GM23338 (cell line): ENCODE measurements at regions not wholly inside any gene's neighbourhood (a gene's known extent, or its start where the extent isn't known, plus 50 kb on each side); places are given as distances from the start of the nearest gene placed in this dataset.

Source experiments
- ATAC-seq: fragments of 200-7000 bp; cut with Tn5 transposase; 3 replicates; pipeline ENCODE4 v1.9.1; 2020
- DNase-seq: peaks from one replicate; pipeline ENCODE4 v3.0.0-alpha.2; 2015; ENCODE audit warnings: low spot score
- H2AFZ ChIP-seq: fragments of 200-600 bp; sonication (generic); 2 replicates; pipeline ENCODE4 v1.8.0; 2016; ENCODE audit warnings: antibody characterized with exemption, mild to moderate bottlenecking, moderate library complexity
- H3F3A ChIP-seq: fragments of 200-600 bp; sonication (generic); replicated peaks from 2 replicates; pipeline ENCODE4 v1.8.0; 2017; ENCODE audit warnings: antibody characterized with exemption, mixed run types, low read depth
- H3K27ac ChIP-seq: fragments of 200-600 bp; sonication (generic); 2 replicates; pipeline ENCODE4 v1.6.1; 2016; ENCODE audit warnings: low read depth
- H3K27me3 ChIP-seq: fragments of 200-600 bp; sonication (generic); 2 replicates; pipeline ENCODE4 v1.8.0; 2016; ENCODE audit warnings: mild to moderate bottlenecking, mixed run types, moderate library complexity; ENCODE audit not compliant: insufficient read depth
- H3K36me3 ChIP-seq: fragments of 200-600 bp; sonication (generic); 2 replicates; pipeline ENCODE4 v1.8.0; 2016; ENCODE audit warnings: mild to moderate bottlenecking; ENCODE audit not compliant: insufficient read depth
- H3K4me1 ChIP-seq: fragments of 200-600 bp; sonication (generic); 2 replicates; pipeline ENCODE4 v1.8.0; 2016; ENCODE audit warnings: mild to moderate bottlenecking, moderate library complexity; ENCODE audit not compliant: insufficient read depth
- H3K4me2 ChIP-seq: fragments of 200-600 bp; sonication (generic); 2 replicates; pipeline ENCODE4 v1.7.1; 2017; ENCODE audit warnings: mixed run types
- H3K4me3 ChIP-seq: fragments of 200-600 bp; sonication (generic); 2 replicates; pipeline ENCODE4 v1.6.1; 2016; ENCODE audit warnings: mixed run types
- H3K79me2 ChIP-seq: fragments of 200-600 bp; sonication (generic); replicated peaks from 2 replicates; pipeline ENCODE4 v1.8.0; 2017; ENCODE audit warnings: mild to moderate bottlenecking; ENCODE audit not compliant: insufficient read depth
- H3K9me2 ChIP-seq: fragments of 200-600 bp; sonication (generic); 2 replicates; pipeline ENCODE4 v1.8.0; 2017; ENCODE audit not compliant: insufficient read depth
- H4K20me1 ChIP-seq: fragments of 200-600 bp; sonication (generic); replicated peaks from 2 replicates; pipeline ENCODE4 v1.8.0; 2017; ENCODE audit warnings: mild to moderate bottlenecking; ENCODE audit not compliant: insufficient read depth
- H3K27ac Mint-ChIP-seq: 2 replicates; pipeline ENCODE4 v1.8.0; 2020; ENCODE audit warnings: inconsistent platforms, mild to moderate bottlenecking, moderate library complexity, mixed read lengths
- H3K27me3 Mint-ChIP-seq: 3 replicates; pipeline ENCODE4 v1.8.0; 2022; ENCODE audit warnings: low read depth, mild to moderate bottlenecking, moderate library complexity, mixed read lengths, inconsistent platforms; ENCODE audit not compliant: insufficient read depth, poor library complexity
- H3K36me3 Mint-ChIP-seq: 3 replicates; pipeline ENCODE4 v1.8.0; 2021; ENCODE audit warnings: low read depth, mild to moderate bottlenecking, inconsistent platforms, moderate library complexity, mixed read lengths
- H3K4me1 Mint-ChIP-seq: 3 replicates; pipeline ENCODE4 v1.8.0; 2020; ENCODE audit warnings: mild to moderate bottlenecking, inconsistent platforms, mixed read lengths
- H3K4me3 Mint-ChIP-seq: 3 replicates; pipeline ENCODE4 v1.8.0; 2021; ENCODE audit warnings: moderate library complexity, mild to moderate bottlenecking, inconsistent platforms, mixed read lengths
- H3K9me3 Mint-ChIP-seq: 3 replicates; pipeline ENCODE4 v1.8.0; 2020; ENCODE audit warnings: moderate library complexity, mild to moderate bottlenecking, inconsistent platforms, mixed read lengths
- CREB1 ChIP-seq: fragments of 250-450 bp; sonication (Bioruptor Pico); IDR thresholded peaks from 2 replicates; pipeline ENCODE4 v1.5.0; 2020; ENCODE audit warnings: low read depth, mild to moderate bottlenecking, moderate library complexity
- CTCF ChIP-seq, 2 experiments: fragments of 200-600 bp in 1 of 2; sonication (generic) in 1 of 2; conservative IDR thresholded peaks; 2 replicates each; pipeline versions ENCODE4 v1.5.1 to v1.6.1; 2016 to 2017; ENCODE audit warnings: antibody characterized with exemption in 2 of 2, low read depth in 2 of 2, mild to moderate bottlenecking in 2 of 2, moderate library complexity in 1 of 2
- ETS1 ChIP-seq: IDR thresholded peaks from 2 replicates; pipeline ENCODE4 v1.6.1; 2016; ENCODE audit warnings: antibody characterized with exemption
- EZH2phosphoT487 ChIP-seq: fragments of 200-600 bp; sonication (generic); IDR thresholded peaks from one replicate; pipeline ENCODE4 v1.8.1; 2018; ENCODE audit warnings: antibody characterized with exemption; ENCODE audit not compliant: unreplicated experiment
- JUNB ChIP-seq: IDR thresholded peaks from one replicate; pipeline ENCODE4 v1.6.1; 2016; ENCODE audit warnings: antibody characterized with exemption; ENCODE audit not compliant: unreplicated experiment
- POLR2AphosphoS5 ChIP-seq: IDR thresholded peaks from 2 replicates; pipeline ENCODE4 v1.6.1; 2016; ENCODE audit warnings: antibody characterized with exemption, low read depth
- STAT1 ChIP-seq: IDR thresholded peaks from one replicate; pipeline ENCODE4 v1.6.1; 2016; ENCODE audit warnings: antibody characterized with exemption; ENCODE audit not compliant: unreplicated experiment
- ZNF331 ChIP-seq: fragments of 250-450 bp; sonication (Bioruptor Pico); IDR thresholded peaks from 2 replicates; pipeline ENCODE4 v1.5.0; 2020; ENCODE audit warnings: low read depth, mild to moderate bottlenecking, moderate library complexity
- ZNF462 ChIP-seq: fragments of 250-450 bp; sonication (Bioruptor Pico); IDR thresholded peaks from 2 replicates; pipeline ENCODE4 v1.5.0; 2020; ENCODE audit warnings: mild to moderate bottlenecking, moderate library complexity
- TF ChIP-seq, protein P1 (sequence below): IDR thresholded peaks from one replicate; pipeline ENCODE4 v1.6.1; 2018; ENCODE audit warnings: antibody characterized with exemption; ENCODE audit not compliant: unreplicated experiment

- H3F3A ChIP-seq = no peaks in the 10 kb centered on the region
- no peaks in the 10 kb centered on the region for H3K27me3 ChIP-seq
- no peaks in the 10 kb centered on the region for H3K9me2 ChIP-seq
- no peak overlapping the region for H3K4me3 ChIP-seq
- Mint-ChIP-seq H3K36me3 (no peaks in the 10 kb centered on the region), H3K4me3 (no peak overlapping the region), H3K4me1 (no peaks in the 10 kb centered on the region), H3K27ac (no peak overlapping the region), H3K27me3 (peaks cover 11% of the 10 kb centered on the region), H3K9me3 (no peaks in the 10 kb centered on the region)
- no peaks in the 10 kb centered on the region for H3K36me3 ChIP-seq
- no peaks in the 10 kb centered on the region for H3K79me2 ChIP-seq
- H2AFZ ChIP-seq = no peak overlapping the region
- ATAC-seq (no peak), DNase-seq (no peak)
- H3K4me1 ChIP-seq = no peaks in the 10 kb centered on the region
- TF ChIP-seq ZNF331 (CRISPR knock-in tag) (no peak), POLR2AphosphoS5 (no peak), ETS1 (no peak), CTCF (conservative IDR thresholded peaks at IDR 0.05; ENCODE audit: low read depth in 2 of 2) (no peak), CREB1 (CRISPR knock-in tag) (no peak), EZH2phosphoT487 (no peak), JUNB (no peak)
- H4K20me1 ChIP-seq = no peaks in the 10 kb centered on the region
- H3K4me2 ChIP-seq = no peak overlapping the region
- H3K27ac ChIP-seq = no peak overlapping the region
Observed at GRCh38 chr1:24251501-24251900, 64.4 kb upstream of the IFNLR1 start.

- no peak overlapping the region for H2AFZ ChIP-seq
- ATAC-seq = no peak
- H3K79me2 ChIP-seq = no peaks in the 10 kb centered on the region
- no peaks in the 10 kb centered on the region for H3K36me3 ChIP-seq
- no peak overlapping the region for H3K4me3 Mint-ChIP-seq
- no peaks in the 10 kb centered on the region for H3K4me1 ChIP-seq
- H3K4me2 ChIP-seq = no peak overlapping the region
- H3K4me1 Mint-ChIP-seq = no peaks in the 10 kb centered on the region
- H3K27me3 ChIP-seq = no peaks in the 10 kb centered on the region
- H3K9me3 Mint-ChIP-seq = no peaks in the 10 kb centered on the region
- H3K27me3 Mint-ChIP-seq = peaks cover 12% of the 10 kb centered on the region
- H3K27ac Mint-ChIP-seq = no peak overlapping the region
- no peaks in the 10 kb centered on the region for H3F3A ChIP-seq
- no peaks in the 10 kb centered on the region for H3K36me3 Mint-ChIP-seq
- H4K20me1 ChIP-seq = no peaks in the 10 kb centered on the region
- H3K4me3 ChIP-seq = no peak overlapping the region
- no peaks in the 10 kb centered on the region for H3K9me2 ChIP-seq
- H3K27ac ChIP-seq = no peak overlapping the region
- no peak for DNase-seq
- TF ChIP-seq EZH2phosphoT487 (no peak), ZNF331 (CRISPR knock-in tag) (no peak), STAT1 (no peak), CREB1 (CRISPR knock-in tag) (no peak), ZNF462 (CRISPR knock-in tag) (no peak), JUNB (no peak)
- TF ChIP-seq, protein P1, sequence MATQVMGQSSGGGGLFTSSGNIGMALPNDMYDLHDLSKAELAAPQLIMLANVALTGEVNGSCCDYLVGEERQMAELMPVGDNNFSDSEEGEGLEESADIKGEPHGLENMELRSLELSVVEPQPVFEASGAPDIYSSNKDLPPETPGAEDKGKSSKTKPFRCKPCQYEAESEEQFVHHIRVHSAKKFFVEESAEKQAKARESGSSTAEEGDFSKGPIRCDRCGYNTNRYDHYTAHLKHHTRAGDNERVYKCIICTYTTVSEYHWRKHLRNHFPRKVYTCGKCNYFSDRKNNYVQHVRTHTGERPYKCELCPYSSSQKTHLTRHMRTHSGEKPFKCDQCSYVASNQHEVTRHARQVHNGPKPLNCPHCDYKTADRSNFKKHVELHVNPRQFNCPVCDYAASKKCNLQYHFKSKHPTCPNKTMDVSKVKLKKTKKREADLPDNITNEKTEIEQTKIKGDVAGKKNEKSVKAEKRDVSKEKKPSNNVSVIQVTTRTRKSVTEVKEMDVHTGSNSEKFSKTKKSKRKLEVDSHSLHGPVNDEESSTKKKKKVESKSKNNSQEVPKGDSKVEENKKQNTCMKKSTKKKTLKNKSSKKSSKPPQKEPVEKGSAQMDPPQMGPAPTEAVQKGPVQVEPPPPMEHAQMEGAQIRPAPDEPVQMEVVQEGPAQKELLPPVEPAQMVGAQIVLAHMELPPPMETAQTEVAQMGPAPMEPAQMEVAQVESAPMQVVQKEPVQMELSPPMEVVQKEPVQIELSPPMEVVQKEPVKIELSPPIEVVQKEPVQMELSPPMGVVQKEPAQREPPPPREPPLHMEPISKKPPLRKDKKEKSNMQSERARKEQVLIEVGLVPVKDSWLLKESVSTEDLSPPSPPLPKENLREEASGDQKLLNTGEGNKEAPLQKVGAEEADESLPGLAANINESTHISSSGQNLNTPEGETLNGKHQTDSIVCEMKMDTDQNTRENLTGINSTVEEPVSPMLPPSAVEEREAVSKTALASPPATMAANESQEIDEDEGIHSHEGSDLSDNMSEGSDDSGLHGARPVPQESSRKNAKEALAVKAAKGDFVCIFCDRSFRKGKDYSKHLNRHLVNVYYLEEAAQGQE = no peak
Observed at GRCh38 chr1:24250791-24251190, 63.7 kb upstream of the IFNLR1 start.
